ENCODE measurements at regions not wholly inside any gene's neighbourhood (a gene's known extent, or its start where the extent isn't known, plus 50 kb on each side); places are given as distances from the start of the nearest gene placed in this dataset.
"Not testable (repeated sequence)": the region's sequence is repeated elsewhere in the genome, so short reads cannot be mapped to it uniquely, and the experiment has no call there.

- no peak for DNase-seq (ENCODE audit: low read depth in 2 of 3, low spot score in 1 of 3)
Measured at GRCh38 chr5:60489377-60489776, 210.6 kb downstream of the DEPDC1B start.

GRCh38 chr5:60488466-60489130 lies 211.4 kb downstream of the DEPDC1B start:
- no peak for DNase-seq (ENCODE audit: low read depth in 2 of 3, low spot score in 1 of 3)

- no peak for DNase-seq (ENCODE audit: low read depth in 2 of 3, low spot score in 1 of 3)
Measured at GRCh38 chr5:60487885-60488442, 212.0 kb downstream of the DEPDC1B start.

- DNase-seq (ENCODE audit: low read depth in 2 of 3, low spot score in 1 of 3): no peak
Measured at GRCh38 chr5:60487476-60487875, 212.5 kb downstream of the DEPDC1B start.

GRCh38 chr5:60485361-60485760 lies 214.6 kb downstream of the DEPDC1B start:
- no peak for DNase-seq (ENCODE audit: low read depth in 2 of 3, low spot score in 1 of 3)

GRCh38 chr5:60483050-60483449 lies 216.9 kb downstream of the DEPDC1B start:
- DNase-seq (ENCODE audit: low read depth in 2 of 3, low spot score in 1 of 3): no peak

GRCh38 chr5:60482301-60482700 lies 217.7 kb downstream of the DEPDC1B start:
- DNase-seq (ENCODE audit: low read depth in 2 of 3, low spot score in 1 of 3): no peak

GRCh38 chr5:60479542-60479941 lies 220.4 kb downstream of the DEPDC1B start:
- no peak for DNase-seq (ENCODE audit: low read depth in 2 of 3, low spot score in 1 of 3)

GRCh38 chr5:60477849-60478248 lies 222.1 kb downstream of the DEPDC1B start:
- no peak for DNase-seq (ENCODE audit: low read depth in 2 of 3, low spot score in 1 of 3)

GRCh38 chr5:60473654-60474053 lies 226.3 kb downstream of the DEPDC1B start:
- no peak for DNase-seq (ENCODE audit: low read depth in 2 of 3, low spot score in 1 of 3)

GRCh38 chr5:60473027-60473426 lies 226.9 kb downstream of the DEPDC1B start:
- not testable (repeated sequence) for DNase-seq (ENCODE audit: low read depth in 2 of 3, low spot score in 1 of 3)

GRCh38 chr5:60470881-60471280 lies 229.1 kb downstream of the DEPDC1B start:
- no peak for DNase-seq (ENCODE audit: low read depth in 2 of 3, low spot score in 1 of 3)

GRCh38 chr5:60469286-60469685 lies 230.7 kb downstream of the DEPDC1B start:
- DNase-seq (ENCODE audit: low read depth in 2 of 3, low spot score in 1 of 3): no peak

GRCh38 chr5:60463179-60463868 lies 236.6 kb downstream of the DEPDC1B start:
- no peak for DNase-seq (ENCODE audit: low read depth in 2 of 3, low spot score in 1 of 3)

GRCh38 chr5:60458666-60459065 lies 241.3 kb downstream of the DEPDC1B start:
- DNase-seq (ENCODE audit: low read depth in 2 of 3, low spot score in 1 of 3): no peak

- no peak for DNase-seq (ENCODE audit: low read depth in 2 of 3, low spot score in 1 of 3)
Measured at GRCh38 chr5:60457233-60457632, 242.7 kb downstream of the DEPDC1B start.

- DNase-seq (ENCODE audit: low read depth in 2 of 3, low spot score in 1 of 3): no peak
Measured at GRCh38 chr5:60455589-60455988, 244.4 kb downstream of the DEPDC1B start.

- not testable (repeated sequence) for DNase-seq (ENCODE audit: low read depth in 2 of 3, low spot score in 1 of 3)
Measured at GRCh38 chr5:60454277-60454676, 245.7 kb downstream of the DEPDC1B start.

GRCh38 chr5:60453186-60453976 lies 246.6 kb downstream of the DEPDC1B start:
- no peak for DNase-seq (ENCODE audit: low read depth in 2 of 3, low spot score in 1 of 3)

- DNase-seq (ENCODE audit: low read depth in 2 of 3, low spot score in 1 of 3): no peak
Measured at GRCh38 chr5:60448600-60448999, 251.4 kb downstream of the DEPDC1B start.

GRCh38 chr5:60447488-60447920 lies 252.5 kb downstream of the DEPDC1B start:
- no peak for DNase-seq (ENCODE audit: low read depth in 2 of 3, low spot score in 1 of 3)

GRCh38 chr5:60446917-60447316 lies 253.0 kb downstream of the DEPDC1B start:
- no peak for DNase-seq (ENCODE audit: low read depth in 2 of 3, low spot score in 1 of 3)
